ENCODE measurements at regions not wholly inside any gene's neighbourhood (a gene's known extent, or its start where the extent isn't known, plus 50 kb on each side); places are given as distances from the start of the nearest gene placed in this dataset.
"Not testable (repeated sequence)": the region's sequence is repeated elsewhere in the genome, so short reads cannot be mapped to it uniquely, and the experiment has no call there.

- DNase-seq: no peak
These were observed 1124.9 kb downstream of the DIAPH3 start for GRCh38 chr13:59038824-59039223.

- no peak for DNase-seq
These were observed 1120.7 kb downstream of the DIAPH3 start for GRCh38 chr13:59043016-59043415.

- DNase-seq: no peak
These were observed 1116.2 kb downstream of the DIAPH3 start for GRCh38 chr13:59047546-59047945.

GRCh38 chr13:59061621-59062020 lies 1102.1 kb downstream of the DIAPH3 start:
- DNase-seq: no peak

- DNase-seq: no peak
These were observed 1099.7 kb downstream of the DIAPH3 start for GRCh38 chr13:59064042-59064441.

GRCh38 chr13:59076386-59076785 lies 1087.3 kb downstream of the DIAPH3 start:
- not testable (repeated sequence) for DNase-seq

GRCh38 chr13:59086147-59086546 lies 1077.6 kb downstream of the DIAPH3 start:
- DNase-seq: no peak

- no peak for DNase-seq
These were observed 1075.0 kb downstream of the DIAPH3 start for GRCh38 chr13:59088716-59089115.

- DNase-seq: no peak
These were observed 1069.5 kb downstream of the DIAPH3 start for GRCh38 chr13:59094181-59094580.

GRCh38 chr13:59099182-59099974 lies 1064.3 kb downstream of the DIAPH3 start:
- no peak for DNase-seq

- no peak for DNase-seq
These were observed 1060.5 kb downstream of the DIAPH3 start for GRCh38 chr13:59103004-59103768.

- no peak for DNase-seq
These were observed 1052.0 kb downstream of the DIAPH3 start for GRCh38 chr13:59111751-59112171.

- DNase-seq: no peak
These were observed 1051.5 kb downstream of the DIAPH3 start for GRCh38 chr13:59112221-59112718.

GRCh38 chr13:59119475-59119874 lies 1044.3 kb downstream of the DIAPH3 start:
- DNase-seq: no peak

GRCh38 chr13:59120297-59120843 lies 1043.4 kb downstream of the DIAPH3 start:
- DNase-seq: no peak

GRCh38 chr13:59121507-59121906 lies 1042.2 kb downstream of the DIAPH3 start:
- DNase-seq: no peak

- DNase-seq: no peak
These were observed 1037.3 kb downstream of the DIAPH3 start for GRCh38 chr13:59126474-59126873.

- no peak for DNase-seq
These were observed 1029.8 kb downstream of the DIAPH3 start for GRCh38 chr13:59133903-59134302.

GRCh38 chr13:59144700-59145099 lies 1019.0 kb downstream of the DIAPH3 start:
- DNase-seq: no peak

GRCh38 chr13:59145381-59145780 lies 1018.3 kb downstream of the DIAPH3 start:
- no peak for DNase-seq

- no peak for DNase-seq
These were observed 1006.5 kb downstream of the DIAPH3 start for GRCh38 chr13:59157181-59157580.

GRCh38 chr13:59166174-59166573 lies 997.6 kb downstream of the DIAPH3 start:
- DNase-seq: no peak

GRCh38 chr13:59172076-59172475 lies 991.7 kb downstream of the DIAPH3 start:
- DNase-seq: no peak

GRCh38 chr13:59176775-59177174 lies 987.0 kb downstream of the DIAPH3 start:
- no peak for DNase-seq

All from NCI-H187 (cell line).